ENCODE measurements at regions not wholly inside any gene's neighbourhood (a gene's known extent, or its start where the extent isn't known, plus 50 kb on each side); places are given as distances from the start of the nearest gene placed in this dataset.
"Not testable (repeated sequence)": the region's sequence is repeated elsewhere in the genome, so short reads cannot be mapped to it uniquely, and the experiment has no call there.

DNA sequence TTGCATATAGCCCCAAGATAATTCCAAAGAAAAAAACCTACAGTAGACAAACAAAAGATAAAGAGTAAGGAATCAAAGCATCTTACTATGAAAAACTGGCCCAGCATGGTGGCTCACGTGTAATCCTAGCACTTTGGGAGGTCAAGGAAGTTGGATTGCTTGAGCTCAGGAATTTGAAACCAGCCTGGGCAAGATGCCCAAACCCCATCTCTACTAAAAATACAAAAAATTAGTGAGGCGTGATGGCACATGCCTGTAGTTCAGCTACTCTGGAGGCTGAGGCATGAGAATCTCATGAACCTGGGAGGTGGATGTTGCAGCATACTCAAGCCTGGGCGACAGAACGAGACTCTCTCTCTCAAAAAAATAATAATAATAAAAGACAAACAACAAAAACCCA lies 764.7 kb upstream of the KIF2B start:
- DNase-seq (ENCODE audit: low spot score): no peak

DNA sequence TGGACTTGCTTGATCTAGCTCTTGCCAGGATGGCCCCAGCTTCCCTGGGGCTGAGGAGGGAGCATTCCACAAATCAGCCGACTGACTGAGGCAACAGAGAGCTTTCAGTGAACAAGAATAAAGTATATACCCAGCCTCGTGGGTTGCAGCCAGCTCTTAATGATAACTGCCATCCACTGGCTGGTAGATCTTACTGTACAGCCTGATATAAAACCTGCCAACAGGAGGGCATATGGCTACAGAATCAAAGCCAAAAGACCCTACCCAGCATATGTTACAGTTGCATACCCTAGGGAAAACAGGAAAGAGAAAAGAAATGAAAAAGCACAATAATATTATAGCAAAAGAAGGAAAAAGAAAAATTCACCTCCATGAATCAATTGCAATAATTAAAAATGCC lies 775.9 kb upstream of the KIF2B start:
- DNase-seq (ENCODE audit: low spot score): no peak

DNA sequence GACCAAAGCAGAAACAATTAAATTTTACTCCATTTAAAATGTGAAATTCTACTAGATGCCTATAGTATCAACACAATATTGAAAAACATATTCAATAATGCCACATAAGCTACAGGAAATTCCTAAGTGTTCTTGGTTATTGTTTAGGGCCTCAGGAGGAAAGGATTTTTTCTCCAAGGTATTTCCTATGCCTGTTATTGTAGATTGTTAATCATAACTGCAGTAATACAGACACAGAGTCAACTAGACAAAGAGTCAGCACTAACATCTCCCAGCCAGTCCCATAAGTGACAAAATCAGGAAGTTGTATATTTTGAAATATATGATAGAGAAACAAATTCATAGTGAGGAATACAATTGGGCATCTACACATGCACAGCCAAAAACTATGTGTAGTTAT lies 782.7 kb upstream of the KIF2B start:
- DNase-seq (ENCODE audit: low spot score): no peak

DNA sequence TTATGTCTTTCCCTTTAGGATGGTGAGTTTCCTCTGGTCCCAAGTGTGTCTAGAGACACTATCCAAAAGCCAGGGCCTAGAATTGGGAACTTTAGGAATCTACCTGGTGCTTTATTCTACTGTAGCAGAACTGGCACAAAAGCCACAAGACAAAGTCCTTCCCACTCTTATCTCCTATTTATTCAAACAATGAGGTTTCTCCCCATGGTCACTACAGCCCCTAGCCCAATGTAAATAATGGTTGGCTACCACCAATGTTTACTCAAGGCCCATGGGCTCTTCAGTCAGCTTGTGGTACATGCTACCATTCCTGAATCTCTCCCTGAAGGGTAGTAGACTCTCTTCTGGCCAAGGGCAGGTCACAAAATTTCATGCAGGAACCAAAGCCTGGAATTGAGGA lies 789.4 kb upstream of the KIF2B start:
- no peak for DNase-seq (ENCODE audit: low spot score)

GRCh38 chr17:53032861-53033271 lies 789.9 kb upstream of the KIF2B start:
- no peak for DNase-seq (ENCODE audit: low spot score)

- no peak for DNase-seq (ENCODE audit: low spot score)
These were observed 805.5 kb upstream of the KIF2B start for GRCh38 chr17:53017227-53017626.

DNA sequence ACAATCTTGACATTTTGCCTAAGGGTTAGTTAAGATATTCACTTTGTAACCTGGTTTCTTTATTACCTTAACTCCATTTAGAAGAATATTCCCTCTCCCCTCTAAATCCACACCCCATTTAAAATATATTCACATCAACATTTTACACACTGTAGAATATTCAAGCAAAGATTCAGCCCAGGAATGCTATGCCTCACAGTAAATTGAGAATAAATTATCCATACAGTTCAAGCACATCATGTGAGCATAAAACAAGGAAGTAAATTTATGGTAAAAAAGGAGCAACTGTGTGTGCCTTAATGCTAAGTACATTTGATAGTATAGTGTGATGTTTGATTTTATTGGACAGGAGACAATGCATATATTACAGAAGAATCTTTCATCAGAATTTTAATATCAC lies 806.6 kb upstream of the KIF2B start:
- DNase-seq (ENCODE audit: low spot score): no peak

GRCh38 chr17:53012364-53012763 lies 810.4 kb upstream of the KIF2B start:
- DNase-seq (ENCODE audit: low spot score): no peak

- no peak for DNase-seq (ENCODE audit: low spot score)
These were observed 816.7 kb upstream of the KIF2B start for GRCh38 chr17:53006006-53006405.

DNA sequence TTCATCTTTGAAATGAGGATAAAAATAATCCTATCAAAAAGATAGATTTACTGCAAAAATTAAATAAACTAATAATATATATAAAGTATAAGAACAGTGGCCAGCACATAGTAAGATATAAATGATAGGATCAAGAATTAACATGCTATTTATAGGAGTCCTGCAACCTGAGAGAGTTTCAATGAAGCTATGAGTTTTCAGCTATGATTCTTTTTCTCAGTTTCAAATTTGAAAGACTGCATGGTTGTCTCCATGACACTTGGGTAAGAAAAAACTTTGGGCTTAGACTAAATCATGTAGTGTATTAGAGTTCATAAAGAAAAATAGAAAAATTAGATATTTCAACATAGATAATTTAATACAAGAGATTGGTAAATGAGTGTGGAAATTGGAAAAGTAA lies 817.8 kb upstream of the KIF2B start:
- no peak for DNase-seq (ENCODE audit: low spot score)

- DNase-seq (ENCODE audit: low spot score): no peak
These were observed 826.8 kb upstream of the KIF2B start for GRCh38 chr17:52995881-52996280.

DNA sequence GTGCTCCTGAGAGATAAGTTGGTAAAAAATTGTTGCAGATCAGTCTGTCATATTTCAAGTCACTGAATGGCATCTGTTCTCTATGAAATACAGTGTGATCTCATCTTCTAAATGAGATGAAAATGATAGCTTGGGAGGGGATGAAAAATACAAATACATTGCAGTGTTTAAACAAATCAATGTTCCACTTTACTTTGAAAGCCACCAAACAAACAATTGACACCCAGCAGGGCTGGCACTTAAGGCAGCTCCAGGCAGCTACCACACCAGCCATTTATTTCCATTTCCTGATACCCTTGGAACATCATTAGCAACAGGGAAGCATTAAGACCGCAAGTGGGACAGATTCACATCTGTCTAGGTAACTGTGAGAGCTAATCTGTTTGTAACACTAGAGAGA lies 827.6 kb upstream of the KIF2B start:
- DNase-seq (ENCODE audit: low spot score): no peak

DNA sequence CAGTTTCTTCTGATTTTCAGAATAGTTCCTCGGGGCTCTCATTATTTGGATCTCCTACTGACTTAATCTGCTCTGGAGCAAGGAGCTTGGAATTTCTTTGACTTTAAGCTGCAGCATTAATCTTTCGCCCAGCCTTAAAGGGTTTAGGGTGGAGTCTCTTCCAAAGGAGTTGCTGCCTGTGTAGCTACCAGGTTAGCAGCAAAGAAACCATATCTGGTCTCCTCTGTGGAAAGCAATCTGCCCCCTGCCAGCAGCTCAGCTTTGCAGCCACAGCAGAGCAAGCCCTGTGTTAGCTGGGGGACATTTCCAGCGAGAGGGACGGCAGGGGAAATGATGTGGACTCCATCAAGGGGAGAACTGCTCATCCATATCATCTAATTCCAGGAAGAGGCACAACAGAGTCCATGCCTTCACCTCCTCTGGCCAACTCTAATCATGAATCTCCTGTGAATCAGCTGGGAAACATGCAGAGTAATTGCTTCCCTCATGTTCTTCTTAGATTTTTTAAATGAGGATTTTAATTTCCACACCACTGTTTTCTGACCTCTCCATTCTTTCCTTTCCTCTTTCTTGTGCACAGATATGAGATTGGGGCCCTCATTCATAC lies 827.6 kb upstream of the CA10 start:
- DNase-seq (ENCODE audit: low spot score): no peak

GRCh38 chr17:52982331-52982730 lies 823.8 kb upstream of the CA10 start:
- no peak for DNase-seq (ENCODE audit: low spot score)

DNA sequence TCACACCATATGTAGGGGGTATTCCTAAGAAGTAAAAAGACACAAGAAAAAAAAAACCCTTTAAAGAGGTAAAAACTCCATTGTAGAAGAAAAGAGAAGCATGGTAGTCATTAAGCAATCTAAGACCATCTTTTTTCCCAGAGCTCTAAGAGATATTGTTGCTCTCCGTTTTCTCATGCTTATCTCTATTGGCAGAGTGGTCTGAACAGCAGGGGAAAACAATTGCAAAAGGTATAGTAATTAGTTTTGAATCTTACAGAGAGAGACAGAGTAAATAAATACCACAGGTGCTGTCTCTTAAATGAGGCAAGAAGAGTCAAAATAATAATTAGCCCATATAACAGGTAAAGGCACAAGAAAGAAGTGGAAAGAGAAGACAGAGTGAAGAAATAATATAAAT lies 821.4 kb upstream of the CA10 start:
- DNase-seq (ENCODE audit: low spot score): no peak

GRCh38 chr17:52965856-52966255 lies 807.3 kb upstream of the CA10 start:
- no peak for DNase-seq (ENCODE audit: low spot score)

DNA sequence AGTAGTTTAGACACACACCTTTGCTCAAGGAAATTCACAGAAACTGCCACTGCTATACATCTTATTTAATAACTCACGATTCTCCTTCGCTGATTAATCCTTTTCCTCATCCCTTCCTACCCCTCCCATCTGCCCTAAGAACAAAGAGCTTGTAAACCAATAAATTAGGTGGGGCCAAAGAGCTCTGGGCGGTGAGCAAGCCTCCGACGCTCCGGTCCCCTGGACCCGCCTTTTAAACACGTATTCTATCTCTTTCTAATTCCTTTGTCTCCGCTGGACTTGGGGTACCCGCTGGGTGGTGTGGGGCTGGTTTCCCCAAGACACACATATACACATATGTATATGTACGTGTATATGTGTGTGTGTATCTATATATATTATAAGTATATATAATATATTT lies 803.2 kb upstream of the CA10 start:
- DNase-seq (ENCODE audit: low spot score): not testable (repeated sequence)

DNA sequence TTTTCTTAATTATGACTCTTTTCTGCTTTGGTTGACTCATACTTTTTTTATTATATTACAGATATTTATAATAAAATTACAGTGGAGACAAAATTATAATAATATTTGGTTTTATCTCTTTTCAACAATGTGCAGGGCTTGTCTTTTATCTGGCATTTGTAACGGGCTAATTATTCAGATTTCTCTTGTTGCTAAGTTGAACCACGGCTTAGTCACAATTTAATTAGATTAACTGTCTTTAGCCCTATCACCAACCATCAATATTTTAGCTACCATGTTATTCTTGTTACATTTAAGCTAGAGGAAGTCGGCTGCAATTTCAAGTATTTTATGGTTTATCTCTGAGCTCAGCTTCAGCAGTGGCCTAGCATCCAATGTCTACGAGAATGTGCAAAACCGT lies 798.9 kb upstream of the CA10 start:
- no peak for DNase-seq (ENCODE audit: low spot score)

DNA sequence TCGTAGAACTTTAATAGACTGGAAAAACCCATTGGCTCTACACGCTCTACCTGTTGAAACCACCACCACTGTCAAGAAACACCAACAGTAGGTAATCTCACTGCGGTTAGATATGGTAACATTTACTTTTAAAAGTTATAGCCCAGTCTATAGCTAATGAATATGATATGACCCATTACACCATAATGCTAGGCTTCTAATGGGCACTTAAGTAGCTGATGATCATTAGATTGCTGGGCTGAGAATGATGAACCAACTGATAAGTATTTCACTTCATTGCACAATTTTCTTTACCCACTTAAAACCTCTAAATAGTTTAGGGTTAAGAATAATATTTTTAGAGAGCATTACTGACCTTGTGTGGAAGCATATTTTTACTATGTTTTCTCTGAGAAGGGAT lies 788.9 kb upstream of the CA10 start:
- no peak for DNase-seq (ENCODE audit: low spot score)

- DNase-seq (ENCODE audit: low spot score): no peak
These were observed 780.2 kb upstream of the CA10 start for GRCh38 chr17:52938623-52939230.

DNA sequence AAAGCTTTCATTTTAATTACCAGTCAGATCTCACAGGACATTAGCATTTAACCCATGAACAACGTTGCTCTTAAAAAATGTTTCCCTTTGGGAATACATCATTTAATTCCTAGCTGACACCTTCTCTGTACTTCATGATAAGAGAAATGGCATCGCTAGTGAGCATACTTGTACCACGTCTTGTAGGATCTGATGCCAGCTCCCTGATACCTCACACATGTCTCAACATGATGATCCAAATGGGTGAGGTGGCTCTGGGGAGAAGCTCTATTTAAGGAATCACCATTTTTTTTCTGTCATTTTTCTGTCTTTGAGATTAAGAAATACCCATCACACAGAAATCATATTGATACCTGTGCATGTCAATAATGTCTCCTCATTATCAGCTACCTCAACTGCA lies 772.1 kb upstream of the CA10 start:
- no peak for DNase-seq (ENCODE audit: low spot score)

GRCh38 chr17:52930145-52930544 lies 771.6 kb upstream of the CA10 start:
- DNase-seq (ENCODE audit: low spot score): no peak

- DNase-seq (ENCODE audit: low spot score): no peak
These were observed 765.1 kb upstream of the CA10 start for GRCh38 chr17:52923658-52924057.

GRCh38 chr17:52899235-52899634 lies 740.7 kb upstream of the CA10 start:
- no peak for DNase-seq (ENCODE audit: low spot score)
